Gastroesophageal sphincter (tissue), 3 donors: ENCODE measurements at regions not wholly inside any gene's neighbourhood (a gene's known extent, or its start where the extent isn't known, plus 50 kb on each side); places are given as distances from the start of the nearest gene placed in this dataset.

Source experiments
- POLR2A ChIP-seq, 2 donors: fragments of 450-650 bp; IDR thresholded peaks; one replicate each; pipeline ENCODE4 v1.6.1; 2017; ENCODE audit warnings: antibody characterized with exemption in 2 of 2, mild to moderate bottlenecking in 2 of 2, moderate library complexity in 1 of 2
- POLR2AphosphoS5 ChIP-seq: sonication (generic); formaldehyde crosslinking; IDR thresholded peaks from one replicate; pipeline ENCODE4 v1.6.1; 2017; ENCODE audit warnings: antibody characterized with exemption
- TF ChIP-seq, protein P1 (sequence below), 4 experiments: fragments of 200-600 bp in 2 of 4; fragments of 450-650 bp in 2 of 4; sonication (generic) in 1 of 4; IDR thresholded peaks; one replicate each; pipeline ENCODE4 v1.5.1; 2017 to 2019; ENCODE audit warnings: antibody characterized with exemption in 4 of 4, mild to moderate bottlenecking in 2 of 4, moderate library complexity in 2 of 4

DNA sequence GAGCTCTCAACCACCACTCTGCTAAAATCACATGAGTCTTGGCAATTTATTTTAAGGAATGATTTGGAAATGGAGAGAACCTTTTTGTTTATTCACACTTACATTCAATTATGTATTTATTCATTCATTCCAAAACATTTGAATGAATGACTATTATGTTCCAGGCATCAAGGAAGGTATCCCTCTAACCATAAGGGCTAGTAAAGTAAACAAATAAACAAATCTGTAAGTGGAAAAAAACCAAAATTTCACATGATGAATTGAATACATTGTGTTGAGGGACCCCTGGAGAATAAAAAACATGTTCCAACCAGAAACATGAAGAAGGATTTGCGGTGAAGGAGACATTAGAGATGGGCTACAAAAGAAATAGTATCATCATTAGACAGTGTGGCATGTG, 677.8 kb downstream of the TOX3 start:
- TF ChIP-seq, protein P1, sequence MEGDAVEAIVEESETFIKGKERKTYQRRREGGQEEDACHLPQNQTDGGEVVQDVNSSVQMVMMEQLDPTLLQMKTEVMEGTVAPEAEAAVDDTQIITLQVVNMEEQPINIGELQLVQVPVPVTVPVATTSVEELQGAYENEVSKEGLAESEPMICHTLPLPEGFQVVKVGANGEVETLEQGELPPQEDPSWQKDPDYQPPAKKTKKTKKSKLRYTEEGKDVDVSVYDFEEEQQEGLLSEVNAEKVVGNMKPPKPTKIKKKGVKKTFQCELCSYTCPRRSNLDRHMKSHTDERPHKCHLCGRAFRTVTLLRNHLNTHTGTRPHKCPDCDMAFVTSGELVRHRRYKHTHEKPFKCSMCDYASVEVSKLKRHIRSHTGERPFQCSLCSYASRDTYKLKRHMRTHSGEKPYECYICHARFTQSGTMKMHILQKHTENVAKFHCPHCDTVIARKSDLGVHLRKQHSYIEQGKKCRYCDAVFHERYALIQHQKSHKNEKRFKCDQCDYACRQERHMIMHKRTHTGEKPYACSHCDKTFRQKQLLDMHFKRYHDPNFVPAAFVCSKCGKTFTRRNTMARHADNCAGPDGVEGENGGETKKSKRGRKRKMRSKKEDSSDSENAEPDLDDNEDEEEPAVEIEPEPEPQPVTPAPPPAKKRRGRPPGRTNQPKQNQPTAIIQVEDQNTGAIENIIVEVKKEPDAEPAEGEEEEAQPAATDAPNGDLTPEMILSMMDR (IDR thresholded peaks at IDR 0.05), result no peak
- TF ChIP-seq POLR2A (IDR thresholded peaks at IDR 0.05), result no peak
- TF ChIP-seq POLR2AphosphoS5, result no peak
